ENCODE measurements at regions not wholly inside any gene's neighbourhood (a gene's known extent, or its start where the extent isn't known, plus 50 kb on each side); places are given as distances from the start of the nearest gene placed in this dataset.

DNA sequence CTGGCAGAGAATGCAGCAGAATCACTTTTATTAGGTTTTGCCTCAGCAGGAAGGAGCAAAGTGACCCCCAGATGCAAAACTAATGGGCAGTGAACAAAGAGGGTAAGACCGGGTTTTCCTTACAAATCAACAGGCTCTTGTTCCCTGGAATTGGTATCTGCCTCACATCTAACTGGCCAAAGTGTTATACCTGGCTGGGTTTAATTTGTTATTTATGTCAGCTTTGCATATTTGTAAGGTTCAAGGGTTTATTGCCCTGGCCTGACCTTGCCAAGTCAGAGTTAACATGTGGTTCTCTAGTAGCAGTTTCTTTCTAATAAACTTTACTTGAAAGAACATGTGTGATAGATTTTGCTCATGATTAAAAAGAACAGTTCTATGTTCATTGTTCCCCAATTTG is 431.7 kb upstream of the NR2F2 start:
- Mint-ChIP-seq H3K36me3 (peaks cover 0 to 4% (median 0%) of the 10 kb centered on the region in 3 donors), H3K4me1 (peaks cover 0 to 7% of the 10 kb centered on the region in 2 donors), H3K9me3 (peaks cover 0 to 1% (median 0%) of the 10 kb centered on the region in 6 donors), H3K27me3 (ENCODE audit: low read depth in 3 of 3) (peaks cover 0 to 2% (median 2%) of the 10 kb centered on the region in 3 donors), H3K4me3 (no peak overlapping the region), H3K27ac (no peak overlapping the region)
- DNase-seq = no peak

DNA sequence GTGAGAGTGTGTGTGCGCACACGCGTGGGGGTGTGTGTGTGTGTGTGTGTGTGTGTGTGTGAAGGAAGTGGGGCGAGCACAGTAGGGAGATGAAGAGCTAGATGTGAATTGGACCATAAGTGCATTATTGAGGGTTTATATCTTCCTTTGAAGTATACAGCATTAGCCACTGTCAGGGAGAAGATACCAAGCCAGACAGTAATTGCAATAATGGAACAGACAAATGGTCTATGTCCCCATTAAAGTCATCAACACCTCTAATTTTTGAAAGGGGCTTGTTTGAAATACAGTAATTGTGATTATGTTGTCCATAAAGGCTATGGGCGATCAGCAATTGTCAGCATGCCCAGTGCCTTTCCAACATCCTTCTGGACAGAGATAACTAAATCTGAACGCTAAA is 429.2 kb upstream of the NR2F2 start:
- Mint-ChIP-seq H3K36me3 (peaks cover 0 to 9% (median 0%) of the 10 kb centered on the region in 3 donors), H3K4me1 (no peaks in the 10 kb centered on the region), H3K4me3 (no peak overlapping the region), H3K27me3 (ENCODE audit: low read depth in 3 of 3) (peaks cover 2% of the 10 kb centered on the region in 3 donors), H3K27ac (no peak overlapping the region), H3K9me3 (peaks cover 0 to 1% (median 0%) of the 10 kb centered on the region in 6 donors)
- no peak for DNase-seq

DNA sequence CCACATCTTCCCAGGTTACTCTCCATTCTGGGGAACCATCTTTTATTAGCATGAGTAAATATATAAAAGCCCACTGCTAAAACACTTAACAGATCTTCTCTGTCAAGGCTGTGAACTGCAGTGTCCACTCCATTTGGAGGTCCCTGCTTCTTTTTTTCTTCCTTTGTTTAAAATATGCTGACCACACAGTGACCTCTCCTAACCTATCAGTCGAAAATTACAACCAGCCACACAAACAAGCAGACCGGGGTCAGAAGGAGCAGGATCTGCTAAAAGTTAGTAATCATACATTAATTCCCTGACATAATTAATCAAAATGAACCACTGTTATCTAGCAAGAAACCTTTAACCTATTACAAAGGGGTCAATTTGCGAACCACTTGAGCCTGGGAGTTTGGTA is 427.9 kb upstream of the NR2F2 start:
- DNase-seq = no peak
- H3K4me3 Mint-ChIP-seq = no peak overlapping the region
- no peak overlapping the region for H3K27ac Mint-ChIP-seq
- peaks cover 0 to 1% (median 0%) of the 10 kb centered on the region in 6 donors for H3K9me3 Mint-ChIP-seq
- peaks cover 0 to 5% (median 0%) of the 10 kb centered on the region in 3 donors for H3K36me3 Mint-ChIP-seq
- H3K27me3 Mint-ChIP-seq (ENCODE audit: low read depth in 3 of 3) = peaks cover 2 to 5% (median 2%) of the 10 kb centered on the region in 3 donors
- H3K4me1 Mint-ChIP-seq = no peaks in the 10 kb centered on the region

DNA sequence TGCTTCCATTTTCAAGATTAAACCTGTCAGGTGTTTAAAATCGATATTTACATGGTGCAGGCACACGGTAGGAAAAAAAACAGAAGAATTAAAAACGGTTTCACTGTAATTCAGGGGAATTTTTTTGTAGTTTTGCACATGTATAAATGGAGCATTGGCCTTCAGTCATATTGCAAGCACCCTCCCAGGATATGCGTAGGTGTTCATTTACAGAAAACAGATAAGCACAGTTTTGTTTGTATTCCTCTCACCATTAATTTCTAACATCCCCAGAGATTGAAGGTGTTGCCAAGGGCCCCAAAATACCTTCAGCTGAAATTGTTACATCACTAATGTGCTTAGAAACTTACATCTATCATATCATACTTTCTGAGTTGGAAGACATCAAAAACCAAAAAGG is 427.1 kb upstream of the NR2F2 start:
- no peaks in the 10 kb centered on the region for H3K4me1 Mint-ChIP-seq
- H3K4me3 Mint-ChIP-seq = no peak overlapping the region
- H3K9me3 Mint-ChIP-seq = peaks cover 0 to 1% (median 0%) of the 10 kb centered on the region in 6 donors
- peaks cover 0 to 5% (median 0%) of the 10 kb centered on the region in 3 donors for H3K36me3 Mint-ChIP-seq
- DNase-seq = no peak
- peaks cover 2 to 5% (median 2%) of the 10 kb centered on the region in 3 donors for H3K27me3 Mint-ChIP-seq (ENCODE audit: low read depth in 3 of 3)
- no peak overlapping the region for H3K27ac Mint-ChIP-seq

DNA sequence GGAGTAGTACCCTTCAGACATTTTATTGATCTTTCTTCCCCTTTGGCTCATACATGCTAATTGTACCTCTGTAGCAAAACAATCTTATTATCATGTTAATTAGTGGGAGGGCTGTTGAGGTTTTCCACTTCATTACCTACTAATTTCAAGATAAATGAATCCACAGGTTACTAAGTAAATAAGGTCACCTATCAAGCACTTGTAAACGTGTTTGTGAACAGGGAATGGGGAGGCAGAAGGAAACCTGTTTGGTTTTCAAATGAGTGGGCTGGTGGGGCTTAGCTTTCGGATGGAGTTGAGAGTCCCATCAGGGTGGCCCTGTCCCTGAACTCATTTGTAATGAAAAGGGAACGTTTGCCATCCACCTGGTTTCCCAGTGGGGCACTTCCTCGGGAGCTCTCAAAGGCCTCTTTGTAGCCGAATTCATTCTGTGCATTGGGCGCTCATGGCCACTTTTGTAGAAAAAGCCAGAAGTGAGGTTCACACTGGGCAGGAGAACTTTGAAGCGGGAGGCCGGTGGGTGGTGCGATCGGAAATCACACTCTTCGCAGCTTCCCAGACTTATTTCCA is 419.8 kb upstream of the NR2F2 start:
- Mint-ChIP-seq H3K36me3 (peaks cover 0 to 12% (median 0%) of the 10 kb centered on the region in 3 donors), H3K4me1 (peaks cover 7 to 8% of the 10 kb centered on the region in 2 donors), H3K27ac (no peak overlapping the region), H3K4me3 (no peak overlapping the region), H3K9me3 (peaks cover 0 to 1% (median 0%) of the 10 kb centered on the region in 6 donors), H3K27me3 (ENCODE audit: low read depth in 3 of 3) (peaks cover 0 to 5% (median 0%) of the 10 kb centered on the region in 3 donors)
- no peak for DNase-seq

DNA sequence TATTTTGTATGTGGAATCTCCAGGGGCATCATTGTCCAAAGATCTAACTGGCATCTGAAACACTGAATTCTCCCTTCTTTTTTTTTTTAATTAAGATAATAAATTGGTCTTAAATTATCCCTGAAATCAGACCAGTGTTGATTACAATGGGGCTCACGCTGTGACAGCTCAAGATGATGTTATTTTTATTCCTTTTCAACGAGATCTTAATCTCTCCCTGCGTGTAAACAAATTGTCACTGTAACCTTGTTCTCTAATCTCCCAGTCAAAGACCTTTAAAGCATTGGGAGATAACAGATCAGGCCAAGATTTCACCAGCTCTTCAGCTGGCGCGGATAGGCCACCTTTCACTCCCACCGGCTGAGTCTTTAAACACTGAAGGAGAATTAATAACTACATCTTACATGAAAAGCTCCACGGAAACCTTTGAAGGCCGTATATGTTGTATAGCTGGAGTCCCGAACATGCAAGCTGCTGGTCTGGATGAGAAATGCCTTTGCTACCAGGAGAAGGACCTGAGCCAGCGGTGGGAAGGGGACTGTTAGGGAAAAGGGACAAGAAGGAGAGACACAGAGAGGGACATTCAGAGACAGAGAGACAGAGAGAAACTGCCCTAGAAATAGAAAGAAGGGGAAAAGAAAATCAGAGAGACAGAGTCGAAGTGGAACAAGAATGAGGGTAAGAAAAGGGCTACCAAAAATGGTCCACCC is 418.8 kb upstream of the NR2F2 start:
- Mint-ChIP-seq H3K9me3 (peaks cover 0 to 1% (median 0%) of the 10 kb centered on the region in 6 donors), H3K4me3 (no peak overlapping the region), H3K27me3 (ENCODE audit: low read depth in 3 of 3) (peaks cover 0 to 2% (median 0%) of the 10 kb centered on the region in 3 donors), H3K4me1 (peaks cover 7 to 8% of the 10 kb centered on the region in 2 donors), H3K36me3 (peaks cover 0 to 12% (median 0%) of the 10 kb centered on the region in 3 donors), H3K27ac (peak overlapping the region in 1 of 6 donors; percentile 51)
- DNase-seq = no peak

DNA sequence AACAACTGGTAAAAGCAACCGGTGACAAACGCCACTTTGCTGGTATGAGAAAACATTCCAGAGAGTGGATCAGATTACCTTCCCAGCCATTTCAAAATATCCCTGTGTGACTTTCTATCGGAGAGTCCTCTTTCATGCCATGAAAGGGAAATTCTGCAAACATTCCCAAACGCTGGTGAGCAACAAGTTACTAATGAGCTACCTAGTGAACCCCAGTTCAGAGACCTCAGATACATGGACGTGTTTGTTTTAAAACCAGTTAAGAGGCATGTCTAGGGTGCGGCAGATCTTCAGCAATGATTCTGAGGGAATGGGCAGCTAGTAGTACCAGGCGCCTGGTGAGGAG is 418.2 kb upstream of the NR2F2 start:
- peaks cover 0 to 2% (median 0%) of the 10 kb centered on the region in 6 donors for H3K9me3 Mint-ChIP-seq
- no peak overlapping the region for H3K4me3 Mint-ChIP-seq
- peaks cover 0 to 12% (median 0%) of the 10 kb centered on the region in 3 donors for H3K36me3 Mint-ChIP-seq
- DNase-seq = no peak
- peaks cover 0 to under 1% (median 0%) of the 10 kb centered on the region in 3 donors for H3K27me3 Mint-ChIP-seq (ENCODE audit: low read depth in 3 of 3)
- H3K27ac Mint-ChIP-seq = no peak overlapping the region
- H3K4me1 Mint-ChIP-seq = peaks cover 7 to 8% of the 10 kb centered on the region in 2 donors

DNA sequence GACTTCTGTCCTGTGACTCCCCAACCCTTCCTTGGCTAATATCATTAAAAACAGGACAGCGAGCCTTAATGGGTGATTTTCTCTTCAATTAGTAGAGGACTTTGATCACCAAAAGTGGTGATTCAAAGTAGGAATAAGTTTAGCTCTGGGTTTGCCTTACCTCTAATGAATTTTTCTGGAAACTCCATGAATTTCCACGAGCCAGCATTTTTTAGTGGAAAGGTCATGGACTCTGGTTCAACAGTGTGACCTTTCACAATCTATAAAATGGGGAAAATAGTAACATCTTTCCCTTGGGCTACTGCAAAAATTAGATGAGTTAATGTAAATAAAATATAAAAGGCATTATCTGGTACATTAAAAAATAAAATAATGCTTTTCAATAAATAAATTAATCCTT is 417.8 kb upstream of the NR2F2 start:
- H3K27ac Mint-ChIP-seq = no peak overlapping the region
- DNase-seq = no peak
- H3K4me1 Mint-ChIP-seq = peaks cover 7 to 8% of the 10 kb centered on the region in 2 donors
- peaks cover 0 to 12% (median 0%) of the 10 kb centered on the region in 3 donors for H3K36me3 Mint-ChIP-seq
- H3K9me3 Mint-ChIP-seq = peaks cover 0 to 2% (median 0%) of the 10 kb centered on the region in 6 donors
- H3K4me3 Mint-ChIP-seq = no peak overlapping the region
- peaks cover 0 to 3% (median 0%) of the 10 kb centered on the region in 3 donors for H3K27me3 Mint-ChIP-seq (ENCODE audit: low read depth in 3 of 3)

DNA sequence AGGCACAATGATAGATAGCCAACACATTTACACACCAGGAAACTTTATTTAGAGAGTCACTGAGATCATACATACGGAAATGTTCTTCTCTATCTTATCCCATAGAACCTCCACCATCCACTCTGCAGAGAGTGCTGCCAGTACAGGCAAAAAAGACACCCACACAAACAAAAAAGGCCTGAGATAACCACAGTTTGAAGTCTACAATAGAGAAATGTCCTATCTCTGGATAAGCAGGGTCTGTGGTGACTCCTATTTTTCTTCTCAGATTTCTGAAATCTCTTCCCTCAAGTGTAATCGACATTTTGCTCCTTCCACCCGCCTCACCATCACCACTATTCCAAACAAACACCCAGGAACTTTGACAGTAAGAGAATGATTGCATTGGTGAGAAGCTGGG is 413.9 kb upstream of the NR2F2 start:
- Mint-ChIP-seq H3K4me1 (peaks cover 7 to 8% of the 10 kb centered on the region in 2 donors), H3K9me3 (peaks cover 0 to 2% (median 0%) of the 10 kb centered on the region in 6 donors), H3K4me3 (no peak overlapping the region), H3K36me3 (no peaks in the 10 kb centered on the region), H3K27ac (no peak overlapping the region), H3K27me3 (ENCODE audit: low read depth in 3 of 3) (peaks cover 0 to 3% (median 3%) of the 10 kb centered on the region in 3 donors)
- no peak for DNase-seq

DNA sequence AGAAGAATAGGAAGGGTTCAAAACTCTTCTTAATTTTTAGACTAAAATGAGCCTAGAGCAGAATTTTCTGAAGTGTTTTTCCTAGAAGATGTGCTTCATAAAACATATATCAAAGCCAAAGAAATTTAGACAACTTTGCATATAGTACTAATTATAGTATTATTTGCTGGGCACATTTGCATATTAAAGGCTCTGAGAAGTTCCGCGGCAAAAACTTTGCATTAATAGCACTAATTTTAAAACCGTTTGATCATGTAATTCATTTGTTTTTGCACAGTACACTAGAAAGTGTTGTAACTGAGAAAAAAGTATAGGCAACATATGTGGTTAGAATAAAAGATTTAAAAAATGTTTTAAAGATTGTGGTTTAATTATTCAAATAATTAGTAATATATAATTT is 412.0 kb upstream of the NR2F2 start:
- H3K9me3 Mint-ChIP-seq = peaks cover 0 to 2% (median 0%) of the 10 kb centered on the region in 6 donors
- no peaks in the 10 kb centered on the region for H3K36me3 Mint-ChIP-seq
- H3K4me1 Mint-ChIP-seq = peaks cover 4% of the 10 kb centered on the region in 2 donors
- no peak for DNase-seq
- no peak overlapping the region for H3K4me3 Mint-ChIP-seq
- H3K27me3 Mint-ChIP-seq (ENCODE audit: low read depth in 3 of 3) = peaks cover 1 to 3% (median 3%) of the 10 kb centered on the region in 3 donors
- no peak overlapping the region for H3K27ac Mint-ChIP-seq

DNA sequence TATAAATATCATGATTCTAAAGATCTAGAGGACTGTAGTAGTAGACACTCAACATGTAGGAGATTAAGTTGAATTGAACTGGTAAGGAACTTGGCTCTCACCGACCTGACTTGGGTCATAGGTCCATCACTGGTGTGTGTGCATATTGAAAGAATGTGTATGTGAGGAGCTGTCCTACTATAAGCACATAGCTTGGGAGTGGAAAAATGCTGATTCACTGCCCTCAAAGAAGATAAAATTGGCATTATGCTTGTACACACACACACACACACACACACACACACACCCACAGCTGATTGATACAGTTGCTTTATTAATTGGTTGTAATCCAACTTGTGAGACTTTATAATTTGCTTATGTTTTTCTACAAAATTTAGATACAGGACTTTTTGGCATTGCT is 411.0 kb upstream of the NR2F2 start:
- Mint-ChIP-seq H3K27me3 (ENCODE audit: low read depth in 3 of 3) (peaks cover 1 to 6% (median 3%) of the 10 kb centered on the region in 3 donors), H3K27ac (no peak overlapping the region), H3K9me3 (peaks cover 0 to 2% (median 0%) of the 10 kb centered on the region in 6 donors), H3K4me3 (no peak overlapping the region), H3K4me1 (peaks cover 0 to 1% of the 10 kb centered on the region in 2 donors), H3K36me3 (no peaks in the 10 kb centered on the region)
- no peak for DNase-seq

DNA sequence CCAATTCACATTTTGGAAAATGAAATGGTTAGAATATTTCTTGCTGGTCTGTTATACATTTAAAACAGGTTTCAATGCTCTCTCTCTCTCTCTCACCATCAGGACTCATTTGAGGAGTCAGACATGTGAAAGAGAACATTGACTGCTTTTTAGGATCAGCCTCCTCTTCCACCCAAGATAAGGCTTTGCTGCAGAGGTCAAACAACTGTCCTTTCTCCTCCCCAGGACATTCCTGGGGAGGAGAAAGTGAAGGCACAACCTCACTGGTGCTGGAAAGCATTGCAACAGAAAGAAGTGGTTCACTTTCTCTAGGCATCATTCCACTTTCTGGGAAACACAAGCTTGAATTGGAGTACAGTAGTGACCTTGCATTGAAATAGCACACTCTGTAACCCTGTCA is 409.1 kb upstream of the NR2F2 start:
- Mint-ChIP-seq H3K27me3 (ENCODE audit: low read depth in 3 of 3) (peaks cover 1 to 6% (median 3%) of the 10 kb centered on the region in 3 donors), H3K36me3 (no peaks in the 10 kb centered on the region), H3K4me1 (peaks cover 0 to 1% of the 10 kb centered on the region in 2 donors), H3K9me3 (peaks cover 0 to 2% (median 0%) of the 10 kb centered on the region in 6 donors), H3K27ac (no peak overlapping the region), H3K4me3 (no peak overlapping the region)
- no peak for DNase-seq

DNA sequence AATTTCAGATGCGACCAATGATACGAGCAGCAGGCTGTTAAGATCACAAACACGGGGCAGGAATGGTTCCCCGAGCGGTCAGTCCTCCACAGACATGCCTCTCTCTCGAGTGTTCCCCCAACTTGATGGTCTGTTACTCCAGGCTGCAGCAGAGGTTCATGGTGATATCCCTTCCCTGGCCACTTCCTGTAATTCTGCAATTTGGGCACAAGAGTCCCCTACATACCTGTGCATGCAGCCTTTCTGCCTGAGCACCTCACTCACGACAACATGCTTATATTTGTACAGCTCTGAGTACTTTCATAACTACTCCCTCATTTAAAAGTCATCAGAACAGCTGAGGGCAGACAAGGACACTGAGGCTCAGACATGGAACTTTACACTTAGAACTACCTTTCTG is 408.1 kb upstream of the NR2F2 start:
- no peaks in the 10 kb centered on the region for H3K9me3 Mint-ChIP-seq
- H3K27ac Mint-ChIP-seq = no peak overlapping the region
- H3K27me3 Mint-ChIP-seq (ENCODE audit: low read depth in 3 of 3) = peaks cover 1 to 6% (median 4%) of the 10 kb centered on the region in 3 donors
- DNase-seq = no peak
- no peak overlapping the region for H3K4me3 Mint-ChIP-seq
- H3K36me3 Mint-ChIP-seq = no peaks in the 10 kb centered on the region
- peaks cover 4% of the 10 kb centered on the region in 2 donors for H3K4me1 Mint-ChIP-seq

DNA sequence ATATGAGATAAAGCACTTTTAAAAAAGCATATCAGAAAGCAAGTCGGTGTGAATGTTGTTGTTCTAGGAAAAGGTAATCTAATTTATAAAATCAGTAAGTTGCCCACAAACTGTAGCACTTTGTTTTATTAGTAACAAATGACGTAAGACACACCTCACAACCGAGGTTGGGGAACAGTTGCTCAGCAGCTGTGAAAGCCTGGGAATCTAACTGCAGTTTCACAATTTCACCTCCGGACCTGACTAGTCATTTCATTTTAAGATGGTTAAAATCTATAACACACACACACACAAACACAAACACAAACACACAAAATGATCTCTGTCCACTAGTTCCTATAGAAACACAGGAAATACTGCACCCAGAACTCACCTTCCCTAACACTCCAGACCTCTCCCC is 406.7 kb upstream of the NR2F2 start:
- DNase-seq = no peak
- Mint-ChIP-seq H3K27ac (no peak overlapping the region), H3K27me3 (ENCODE audit: low read depth in 3 of 3) (peaks cover 1 to 5% (median 3%) of the 10 kb centered on the region in 3 donors), H3K36me3 (no peaks in the 10 kb centered on the region), H3K9me3 (no peaks in the 10 kb centered on the region), H3K4me3 (no peak overlapping the region), H3K4me1 (peaks cover 16 to 17% of the 10 kb centered on the region in 2 donors)

Measured in immature natural killer cell (primary cell).